Mucosa of rectum (tissue), 2 donors: ENCODE measurements at regions not wholly inside any gene's neighbourhood (a gene's known extent, or its start where the extent isn't known, plus 50 kb on each side); places are given as distances from the start of the nearest gene placed in this dataset.

Experiments
- H3K27ac ChIP-seq, 2 donors: one replicate each; pipeline ENCODE4 v1.7.0; 2013; ENCODE audit warnings: inconsistent platforms in 2 of 2, low read depth in 2 of 2, low read length in 2 of 2
- H3K27me3 ChIP-seq, 2 donors: one replicate each; pipeline ENCODE4 v1.7.0; 2013; ENCODE audit warnings: low read length in 2 of 2; ENCODE audit not compliant: control insufficient read depth in 2 of 2, insufficient read depth in 2 of 2
- H3K36me3 ChIP-seq, 2 donors: one replicate each; pipeline ENCODE4 v1.7.0; 2013; ENCODE audit warnings: low read length in 2 of 2; ENCODE audit not compliant: control insufficient read depth in 2 of 2, insufficient read depth in 2 of 2
- H3K4me1 ChIP-seq, 2 donors: one replicate each; pipeline ENCODE4 v1.7.0; 2013; ENCODE audit warnings: low read length in 2 of 2, mild to moderate bottlenecking in 1 of 2; ENCODE audit not compliant: control insufficient read depth in 2 of 2, insufficient read depth in 2 of 2
- H3K4me3 ChIP-seq, 2 donors: one replicate each; pipeline ENCODE4 v1.7.0; 2013; ENCODE audit warnings: low read length in 2 of 2
- H3K9ac ChIP-seq, 2 donors: one replicate each; pipeline ENCODE4 v1.7.0; 2013; ENCODE audit warnings: low read length in 2 of 2, low read depth in 1 of 2, mild to moderate bottlenecking in 1 of 2
- H3K9me3 ChIP-seq, 2 donors: one replicate each; pipeline ENCODE4 v1.7.0; 2013; ENCODE audit warnings: low read length in 2 of 2; ENCODE audit not compliant: control insufficient read depth in 2 of 2
- donor health status: healthy.
- donor health status: Normal muscosa, but diverticular disease.

DNA sequence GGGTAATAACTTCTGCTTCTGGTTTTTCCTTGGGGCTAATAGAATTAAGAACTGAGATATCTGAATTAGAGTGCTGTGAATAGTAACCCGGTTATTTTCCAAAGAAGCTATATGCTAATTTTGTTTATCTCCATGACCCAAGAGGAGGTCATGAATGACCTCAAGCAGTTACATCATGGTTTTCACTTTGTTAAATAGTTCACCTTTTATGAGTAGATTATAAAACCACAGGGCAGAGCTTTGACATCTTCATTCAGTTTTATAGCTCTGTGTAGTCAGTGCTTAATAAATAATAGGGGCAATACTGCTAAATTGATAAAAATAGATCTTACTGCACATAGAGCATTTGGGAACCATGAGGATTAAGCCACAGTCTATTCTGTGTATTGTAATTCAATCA, 462.2 kb downstream of the LRIG3 start:
- no peak overlapping the region for H3K4me3 ChIP-seq
- H3K27ac ChIP-seq: no peak overlapping the region
- H3K4me1 ChIP-seq: no peaks in the 10 kb centered on the region
- H3K36me3 ChIP-seq: no peaks in the 10 kb centered on the region
- H3K27me3 ChIP-seq: no peaks in the 10 kb centered on the region
- no peaks in the 10 kb centered on the region for H3K9me3 ChIP-seq
- no peak overlapping the region for H3K9ac ChIP-seq

DNA sequence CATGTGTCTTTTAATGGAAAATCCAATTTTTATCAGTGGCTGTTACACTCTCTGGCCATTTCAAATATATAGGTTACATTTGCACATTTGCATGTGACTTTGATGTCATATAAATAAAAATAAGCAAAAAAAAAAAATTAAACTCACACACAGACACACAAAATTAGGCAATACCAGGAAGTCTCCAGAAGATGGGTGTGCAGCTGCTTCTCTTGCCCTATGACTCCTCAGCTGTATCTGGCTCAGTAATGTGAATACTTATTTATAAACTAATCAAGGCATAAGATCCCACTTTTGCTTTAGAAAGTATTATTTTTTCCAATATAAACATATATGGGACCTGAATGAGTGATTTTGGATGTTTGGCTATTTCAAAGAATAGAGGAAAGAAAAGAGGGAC, 461.1 kb downstream of the LRIG3 start:
- Histone ChIP-seq H3K36me3 (no peaks in the 10 kb centered on the region), H3K27ac (no peak overlapping the region), H3K4me1 (no peaks in the 10 kb centered on the region), H3K9ac (no peak overlapping the region), H3K9me3 (no peaks in the 10 kb centered on the region), H3K27me3 (no peaks in the 10 kb centered on the region), H3K4me3 (no peak overlapping the region)

GRCh38 chr12:58463051-58463450, 457.3 kb downstream of the LRIG3 start:
- H3K27ac ChIP-seq: no peak overlapping the region
- H3K36me3 ChIP-seq: no peaks in the 10 kb centered on the region
- peaks cover 0 to 3% of the 10 kb centered on the region in 2 donors for H3K9me3 ChIP-seq
- no peaks in the 10 kb centered on the region for H3K4me1 ChIP-seq
- no peak overlapping the region for H3K4me3 ChIP-seq
- no peak overlapping the region for H3K9ac ChIP-seq
- no peaks in the 10 kb centered on the region for H3K27me3 ChIP-seq

DNA sequence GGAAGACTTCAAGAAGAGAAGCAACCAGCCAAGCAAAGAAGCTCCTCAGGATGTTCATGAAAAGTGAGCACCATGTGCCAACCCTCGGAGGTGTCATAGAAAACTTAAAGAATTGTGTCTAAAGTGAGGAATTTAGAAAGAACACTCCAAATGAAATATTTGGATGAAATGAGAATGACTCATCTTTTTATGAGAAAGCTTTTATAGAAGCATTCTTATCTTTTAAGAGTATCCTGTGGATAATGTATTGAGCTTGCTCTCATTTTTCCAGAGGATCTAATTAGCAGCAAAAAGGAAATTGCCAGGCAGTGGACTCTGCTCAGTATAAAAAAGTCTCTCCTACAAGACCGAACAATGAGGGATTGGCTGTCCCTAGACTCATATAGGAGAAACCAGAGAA, 454.9 kb downstream of the LRIG3 start:
- no peaks in the 10 kb centered on the region for H3K4me1 ChIP-seq
- H3K9ac ChIP-seq: no peak overlapping the region
- peaks cover 0 to 3% of the 10 kb centered on the region in 2 donors for H3K9me3 ChIP-seq
- no peaks in the 10 kb centered on the region for H3K36me3 ChIP-seq
- no peak overlapping the region for H3K27ac ChIP-seq
- no peak overlapping the region for H3K4me3 ChIP-seq
- no peaks in the 10 kb centered on the region for H3K27me3 ChIP-seq

- Histone ChIP-seq H3K27me3 (no peaks in the 10 kb centered on the region), H3K9me3 (peaks cover 0 to 3% of the 10 kb centered on the region in 2 donors), H3K9ac (no peak overlapping the region), H3K36me3 (no peaks in the 10 kb centered on the region), H3K27ac (no peak overlapping the region), H3K4me1 (no peaks in the 10 kb centered on the region), H3K4me3 (no peak overlapping the region)
Measured at GRCh38 chr12:58470266-58471010, 449.9 kb downstream of the LRIG3 start.

GRCh38 chr12:58479401-58479800, 440.9 kb downstream of the LRIG3 start:
- Histone ChIP-seq H3K9ac (no peak overlapping the region), H3K27ac (no peak overlapping the region), H3K4me1 (no peaks in the 10 kb centered on the region), H3K4me3 (no peak overlapping the region), H3K9me3 (no peaks in the 10 kb centered on the region), H3K27me3 (no peaks in the 10 kb centered on the region), H3K36me3 (no peaks in the 10 kb centered on the region)

DNA sequence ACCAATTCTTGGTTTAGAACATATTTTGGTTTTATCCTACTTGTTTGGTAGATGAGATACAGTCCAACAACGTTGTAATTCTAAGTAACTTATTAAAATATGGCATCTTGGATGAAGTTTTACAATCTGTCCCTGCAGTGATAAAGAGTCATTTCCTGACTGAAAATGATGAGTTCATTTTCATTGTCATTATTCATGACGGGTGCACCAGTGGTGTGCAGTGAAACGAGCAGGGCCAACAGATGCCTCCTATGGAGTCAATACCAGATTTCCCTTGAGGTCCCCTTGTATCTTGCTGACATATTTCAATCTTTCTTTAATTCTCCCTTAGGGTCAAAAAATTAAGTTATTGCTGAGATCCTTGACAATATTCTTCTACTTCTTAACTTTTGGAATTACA, 438.5 kb downstream of the LRIG3 start:
- Histone ChIP-seq H3K36me3 (no peaks in the 10 kb centered on the region), H3K4me3 (no peak overlapping the region), H3K9me3 (no peaks in the 10 kb centered on the region), H3K27ac (no peak overlapping the region), H3K27me3 (no peaks in the 10 kb centered on the region), H3K4me1 (no peaks in the 10 kb centered on the region), H3K9ac (no peak overlapping the region)

DNA sequence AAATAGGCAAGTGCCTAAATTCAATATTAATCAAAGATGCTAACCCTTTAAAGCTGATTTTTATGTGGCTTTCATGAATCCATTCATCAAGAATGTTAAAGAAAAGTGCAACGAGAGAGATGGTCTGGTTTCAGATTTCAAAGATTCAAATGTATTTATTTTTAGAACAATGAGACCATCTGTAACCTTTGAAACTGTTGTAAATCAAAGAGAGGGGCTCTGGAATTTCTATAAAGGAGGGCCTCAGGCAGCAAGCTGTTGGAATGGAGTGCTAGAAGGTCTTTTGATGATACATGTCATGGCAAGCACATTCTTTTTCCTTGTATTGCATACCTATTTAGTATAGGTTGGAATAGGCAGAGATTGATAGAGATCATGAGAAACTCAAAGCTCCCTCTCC, 433.0 kb downstream of the LRIG3 start:
- Histone ChIP-seq H3K4me1 (no peaks in the 10 kb centered on the region), H3K9me3 (no peaks in the 10 kb centered on the region), H3K4me3 (no peak overlapping the region), H3K9ac (no peak overlapping the region), H3K36me3 (no peaks in the 10 kb centered on the region), H3K27me3 (no peaks in the 10 kb centered on the region), H3K27ac (no peak overlapping the region)

DNA sequence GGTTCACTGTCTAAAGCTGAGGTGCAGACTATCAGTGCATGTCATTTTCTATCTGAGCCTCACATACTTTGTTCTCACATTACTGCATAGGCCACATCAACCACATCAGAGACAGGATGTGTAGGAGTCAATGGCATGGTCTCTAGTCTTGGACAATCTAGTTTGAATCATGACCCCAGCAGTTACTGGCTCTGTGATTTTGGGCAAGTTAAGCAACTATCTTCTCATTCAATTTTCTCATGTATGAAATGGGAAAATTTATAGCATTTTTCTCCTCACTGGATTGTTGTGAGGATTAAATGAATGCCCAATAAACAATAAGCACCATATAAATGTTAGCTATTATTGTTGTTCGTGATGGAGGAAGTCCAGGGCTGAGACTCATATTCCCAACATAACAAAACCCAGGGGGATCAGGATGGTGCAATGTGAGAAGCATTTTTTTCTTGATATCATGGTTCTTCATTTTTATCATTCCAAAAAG, 432.6 kb downstream of the LRIG3 start:
- H3K4me3 ChIP-seq: no peak overlapping the region
- no peaks in the 10 kb centered on the region for H3K4me1 ChIP-seq
- H3K9ac ChIP-seq: no peak overlapping the region
- no peaks in the 10 kb centered on the region for H3K27me3 ChIP-seq
- no peaks in the 10 kb centered on the region for H3K9me3 ChIP-seq
- no peaks in the 10 kb centered on the region for H3K36me3 ChIP-seq
- H3K27ac ChIP-seq: no peak overlapping the region

DNA sequence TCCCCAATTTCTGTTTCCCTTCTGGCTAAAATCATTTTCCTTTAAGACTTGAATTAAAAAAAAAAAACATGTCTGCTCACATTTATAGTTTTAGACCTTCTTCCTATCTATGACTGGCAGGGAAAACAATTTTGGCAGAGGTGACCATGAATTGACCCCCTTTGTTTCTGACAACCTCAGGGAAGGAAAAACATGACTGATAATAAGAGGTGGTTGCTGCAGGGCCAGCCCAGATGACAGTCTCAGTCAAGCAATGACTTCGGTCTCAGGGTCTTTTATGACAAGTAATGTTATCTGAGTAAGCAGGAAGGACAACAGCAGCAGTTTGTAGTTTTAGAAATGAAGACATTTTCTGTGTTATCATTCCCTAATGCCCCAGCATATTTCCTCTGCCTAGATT, 430.9 kb downstream of the LRIG3 start:
- Histone ChIP-seq H3K4me1 (no peaks in the 10 kb centered on the region), H3K4me3 (no peak overlapping the region), H3K9ac (no peak overlapping the region), H3K9me3 (no peaks in the 10 kb centered on the region), H3K36me3 (no peaks in the 10 kb centered on the region), H3K27ac (no peak overlapping the region), H3K27me3 (no peaks in the 10 kb centered on the region)
